Activated CD8-positive, alpha-beta memory T cell treated with anti-CD3 and anti-CD28 coated beads for 48 hours (primary cell): ENCODE measurements at regions not wholly inside any gene's neighbourhood (a gene's known extent, or its start where the extent isn't known, plus 50 kb on each side); places are given as distances from the start of the nearest gene placed in this dataset.
"Not testable (repeated sequence)": the region's sequence is repeated elsewhere in the genome, so short reads cannot be mapped to it uniquely, and the experiment has no call there.

Experiments used
- DNase-seq, 3 experiments: peaks; one replicate each; pipeline ENCODE4 v3.0.0-alpha.2; 2020; ENCODE audit warnings: low read depth in 2 of 3, low spot score in 2 of 3

DNA sequence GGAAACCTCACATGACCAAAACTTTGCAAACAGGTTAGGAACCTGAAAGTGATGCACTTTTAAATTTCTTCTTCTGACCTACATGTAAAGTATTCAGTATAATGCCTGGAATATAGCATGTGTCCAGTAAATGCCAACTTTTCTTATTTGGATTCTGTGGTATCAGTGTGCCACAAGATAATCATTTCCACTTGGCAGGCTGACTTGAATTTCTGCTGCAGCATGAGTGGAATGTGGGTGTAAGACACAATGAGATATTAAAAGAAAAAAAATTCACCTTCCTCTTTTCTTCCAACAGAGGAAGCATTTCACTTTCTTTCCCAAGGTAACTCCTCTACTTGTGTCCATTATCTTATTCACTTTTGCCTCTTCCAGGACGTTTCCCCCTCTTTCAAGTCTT, 141.9 kb upstream of the PRKD1 start:
- DNase-seq: no peak

- not testable (repeated sequence) for DNase-seq
Observed at GRCh38 chr14:30072454-30072853, 144.8 kb upstream of the PRKD1 start.

GRCh38 chr14:30077946-30078345, 150.3 kb upstream of the PRKD1 start:
- no peak for DNase-seq

DNA sequence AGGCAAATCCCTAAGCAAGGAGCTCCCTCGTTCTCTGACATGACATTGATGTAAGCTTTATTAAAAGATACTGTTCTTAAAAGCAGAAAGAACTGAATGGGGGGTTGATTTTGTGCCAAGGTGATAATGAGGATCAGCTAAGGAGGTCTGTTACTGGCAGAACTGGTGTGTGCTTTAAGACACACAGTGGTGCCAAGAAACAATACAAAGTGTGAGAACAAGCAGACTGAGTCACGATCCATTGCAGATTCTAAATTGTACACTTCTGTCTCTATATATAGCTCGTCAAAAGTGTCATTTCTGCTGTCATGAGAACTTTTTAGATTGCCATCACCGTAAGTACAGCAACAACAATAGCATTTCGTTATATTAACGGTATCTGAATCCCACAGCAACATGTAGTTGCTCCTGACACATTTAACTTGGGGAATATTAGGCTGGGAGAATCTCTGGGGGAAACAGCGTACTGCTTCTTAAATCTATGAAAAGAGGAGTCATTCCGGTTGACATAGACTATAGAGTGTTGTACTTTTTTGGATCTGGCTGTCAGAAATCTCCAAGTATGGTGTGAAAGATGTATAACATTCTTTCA, 151.3 kb upstream of the PRKD1 start:
- no peak for DNase-seq

DNA sequence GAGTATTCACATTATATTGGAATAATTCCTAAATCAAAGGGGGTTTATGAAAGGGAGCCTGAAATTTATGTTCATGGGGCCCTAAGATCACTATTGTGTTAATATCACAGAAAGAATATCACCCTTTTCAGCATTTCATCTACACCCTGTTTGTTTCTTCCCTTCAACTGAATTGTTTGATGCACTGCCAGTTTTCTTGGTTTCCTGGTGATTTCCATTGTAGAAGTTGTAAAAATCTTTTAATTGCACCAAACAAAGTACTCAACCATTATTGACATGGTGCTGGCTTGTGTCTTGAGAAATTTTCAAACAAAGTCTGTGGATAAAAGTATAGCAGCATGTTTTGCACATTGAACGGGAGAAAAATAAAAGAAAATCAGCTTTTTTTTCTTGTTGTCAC, 154.8 kb upstream of the PRKD1 start:
- no peak for DNase-seq

GRCh38 chr14:30084811-30085210, 157.2 kb upstream of the PRKD1 start:
- no peak for DNase-seq

DNA sequence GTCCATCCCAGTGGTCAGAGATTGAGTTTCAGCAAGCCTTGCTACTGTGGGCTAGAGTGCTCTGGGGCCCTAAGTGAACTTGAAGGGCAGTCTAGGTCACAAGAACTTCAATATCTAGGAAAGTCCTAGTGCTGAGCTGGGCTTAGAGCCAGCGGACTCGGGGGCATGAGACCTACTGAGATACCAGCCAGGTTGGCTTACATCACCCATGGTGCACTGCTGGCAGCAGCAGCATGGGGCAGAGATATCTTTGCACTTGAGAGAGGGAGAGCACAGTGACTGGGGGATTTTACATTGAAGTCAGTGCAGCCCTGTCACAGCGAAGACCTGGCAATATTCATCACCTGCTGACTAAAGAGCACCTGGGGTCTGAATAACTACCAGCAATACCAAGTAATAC, 158.3 kb upstream of the PRKD1 start:
- no peak for DNase-seq

DNA sequence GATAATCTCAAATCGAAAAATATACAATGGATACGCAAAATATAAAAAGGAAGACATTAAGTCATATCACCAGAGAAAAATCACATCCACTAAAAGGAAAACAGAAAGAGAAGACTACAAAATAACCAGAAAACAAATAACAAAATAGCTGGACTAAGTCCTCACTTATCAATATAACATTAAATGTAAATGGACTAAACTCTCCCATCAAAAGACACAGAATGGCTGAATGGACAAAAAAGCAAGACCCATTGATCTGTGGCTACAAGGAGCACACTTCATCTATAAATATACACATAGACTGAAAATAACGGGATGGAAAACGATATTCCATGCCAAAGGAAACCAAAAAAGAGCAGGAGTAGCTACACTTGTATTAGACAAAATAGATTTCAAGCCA, 161.0 kb upstream of the PRKD1 start:
- no peak for DNase-seq

GRCh38 chr14:30108975-30109700, 181.5 kb upstream of the PRKD1 start:
- DNase-seq: no peak

GRCh38 chr14:30114051-30114450, 186.4 kb upstream of the PRKD1 start:
- no peak for DNase-seq

DNA sequence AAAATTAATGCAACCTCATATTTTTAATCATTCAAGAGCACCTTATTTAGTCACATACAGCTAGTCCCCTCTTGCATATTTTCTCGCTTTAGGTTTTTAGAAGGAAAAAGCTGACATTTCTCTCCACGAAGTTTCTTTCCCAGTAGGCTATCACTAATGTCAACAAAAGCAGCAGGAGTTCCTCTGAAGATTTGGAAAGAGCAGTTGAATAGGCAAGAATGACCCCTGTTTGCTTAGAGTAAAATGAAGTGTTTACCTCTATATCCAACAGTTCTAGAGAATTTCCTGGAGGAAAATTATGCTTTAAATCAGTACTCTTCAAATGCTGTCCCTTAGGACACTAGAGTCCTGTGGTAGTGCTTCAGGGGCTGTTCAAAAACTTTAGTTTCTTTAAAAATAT, 188.1 kb upstream of the PRKD1 start:
- DNase-seq: no peak

GRCh38 chr14:30118992-30119640, 191.5 kb upstream of the PRKD1 start:
- DNase-seq: no peak

DNA sequence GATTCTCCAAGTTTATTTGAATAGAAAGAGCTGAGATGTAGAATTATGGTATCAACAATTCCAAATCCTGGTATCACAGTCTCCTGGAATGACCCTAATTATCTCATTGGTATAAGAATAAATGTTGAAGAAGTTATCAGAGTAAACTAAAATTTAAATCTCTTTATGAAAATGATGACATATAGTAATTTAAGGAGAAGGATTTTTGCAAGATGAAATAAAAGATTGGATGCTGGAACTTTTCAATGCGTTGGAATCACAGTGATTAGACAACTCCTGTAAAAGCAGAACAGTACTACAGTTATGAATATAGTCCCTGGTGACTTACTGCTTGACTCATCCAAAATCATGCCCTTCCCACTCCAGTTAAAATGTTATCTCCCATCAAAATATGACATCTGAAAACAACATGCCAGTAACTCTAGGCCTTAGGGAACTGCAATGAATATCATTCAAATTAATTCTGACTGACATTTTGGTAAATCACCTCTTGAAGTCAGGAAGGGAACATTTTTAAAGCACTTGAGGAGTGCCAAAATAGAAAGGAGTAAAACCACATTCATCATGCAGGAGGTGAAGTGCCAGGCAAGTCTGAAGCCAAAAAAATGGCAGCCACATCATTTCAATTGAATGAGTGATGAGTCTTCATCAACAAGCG, 197.8 kb upstream of the PRKD1 start:
- DNase-seq: no peak

- no peak for DNase-seq
Observed at GRCh38 chr14:30129807-30130206, 202.2 kb upstream of the PRKD1 start.

DNA sequence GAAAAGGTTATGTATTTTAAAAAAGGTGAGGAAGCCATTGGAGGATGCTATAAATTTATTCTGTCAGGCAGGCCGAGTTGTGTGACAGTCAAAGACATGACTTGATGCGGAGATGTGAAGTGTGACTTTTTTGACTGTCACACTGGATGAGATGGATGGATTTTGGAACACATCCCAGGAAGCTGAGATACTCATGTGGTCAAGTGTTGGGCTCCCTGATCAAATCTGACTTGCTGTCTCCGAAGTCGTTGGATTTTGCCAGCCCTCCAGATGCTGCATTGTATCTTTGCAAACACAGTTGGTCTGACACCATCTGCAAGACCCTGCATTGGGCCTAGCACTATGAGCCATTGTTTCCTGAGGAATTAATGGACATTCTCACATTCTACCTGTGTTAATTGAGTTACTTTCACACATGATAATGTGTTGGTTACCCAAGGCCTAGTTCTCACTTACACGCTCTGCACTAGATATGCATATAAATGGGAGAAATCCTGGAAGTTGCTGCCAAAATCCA, 204.0 kb upstream of the PRKD1 start:
- no peak for DNase-seq

- DNase-seq: no peak
Observed at GRCh38 chr14:30132196-30132595, 204.5 kb upstream of the PRKD1 start.

DNA sequence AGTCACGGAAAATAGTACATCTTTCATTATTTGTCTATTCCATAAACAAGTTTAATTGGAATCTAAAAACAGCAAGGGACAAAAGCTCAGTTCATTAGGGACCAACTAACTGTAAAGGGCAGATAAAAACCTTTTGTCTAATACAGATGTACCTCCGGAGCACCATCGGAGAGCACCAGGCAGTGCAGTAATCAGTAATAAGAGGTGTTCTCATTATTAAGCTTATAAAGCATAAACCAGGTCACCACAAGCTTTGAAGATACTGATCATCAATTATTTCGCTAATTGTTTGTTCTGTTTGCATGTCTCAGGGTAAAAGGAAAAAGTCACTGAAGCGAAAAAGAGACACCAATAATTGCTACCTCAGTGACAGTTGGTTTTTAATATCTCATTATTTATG, 207.3 kb upstream of the PRKD1 start:
- DNase-seq: no peak

- DNase-seq: no peak
Observed at GRCh38 chr14:30138567-30138966, 210.9 kb upstream of the PRKD1 start.

- DNase-seq: no peak
Observed at GRCh38 chr14:30142216-30142615, 214.6 kb upstream of the PRKD1 start.

DNA sequence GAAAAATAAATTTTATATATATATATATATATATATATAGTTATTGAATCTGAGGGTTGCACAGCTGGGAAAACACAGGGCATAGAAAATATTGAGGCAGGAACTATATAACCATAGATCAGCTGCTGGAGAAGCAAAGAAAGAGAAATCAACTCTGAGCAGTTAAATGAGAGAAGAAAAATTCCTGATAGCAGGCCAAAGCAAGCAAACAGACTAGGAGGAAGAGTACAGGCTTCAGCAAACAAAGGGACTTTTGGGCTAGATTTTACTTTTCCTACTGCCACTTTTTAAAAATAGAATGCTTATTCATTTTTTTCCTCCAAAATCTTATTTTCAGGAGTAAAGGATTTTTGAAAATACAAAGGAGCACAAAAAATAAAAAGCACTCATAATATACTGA, 216.0 kb upstream of the PRKD1 start:
- no peak for DNase-seq

DNA sequence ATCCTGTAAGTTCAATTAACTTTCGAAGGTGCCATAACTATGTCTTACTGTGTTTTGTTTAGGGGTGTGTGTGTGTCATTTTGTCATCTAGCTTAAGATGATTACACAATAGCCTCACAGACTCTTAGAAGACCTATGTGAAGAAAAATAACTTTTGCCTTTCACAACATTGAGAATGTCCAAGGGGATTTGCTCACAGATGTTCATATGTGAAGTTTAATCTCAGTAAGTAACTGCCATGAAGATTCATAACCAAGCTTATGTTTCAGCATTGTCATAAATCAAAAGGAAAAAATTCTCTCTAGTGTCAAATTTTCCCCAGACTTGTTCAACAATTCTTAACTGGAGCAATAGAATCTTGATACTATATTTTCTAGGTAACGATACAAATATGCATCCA, 226.1 kb upstream of the PRKD1 start:
- DNase-seq: no peak

DNA sequence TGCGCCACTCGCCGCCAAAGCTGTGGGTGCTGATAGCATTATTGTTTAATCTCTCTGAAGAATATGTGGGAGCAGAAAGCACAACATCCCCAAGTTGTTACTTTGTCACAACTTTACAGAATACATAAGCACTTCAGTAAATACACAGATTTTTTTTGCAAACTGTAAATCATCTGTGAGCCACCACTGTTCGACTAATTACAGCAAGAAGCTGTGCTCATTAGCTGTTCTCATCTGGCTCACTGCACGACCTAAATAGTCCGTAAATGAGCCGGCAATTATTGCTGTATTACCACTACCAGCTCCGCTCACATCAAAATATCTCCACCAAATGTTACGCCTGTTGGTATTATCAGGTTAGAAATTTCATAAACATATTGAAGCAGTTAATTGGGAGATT, 228.9 kb upstream of the PRKD1 start:
- DNase-seq: no peak
